Neuron (in vitro differentiated cells): ENCODE measurements at regions not wholly inside any gene's neighbourhood (a gene's known extent, or its start where the extent isn't known, plus 50 kb on each side); places are given as distances from the start of the nearest gene placed in this dataset.
A peak's percentile ranks its signal among the peaks of the same experiment; 100 is the strongest.
"Not testable (repeated sequence)": the region's sequence is repeated elsewhere in the genome, so short reads cannot be mapped to it uniquely, and the experiment has no call there.

Source experiments
- H2AFZ ChIP-seq: one replicate; pipeline ENCODE4 v1.6.1; 2013; ENCODE audit warnings: low read depth, mild to moderate bottlenecking, inconsistent platforms, low read length, moderate library complexity
- H3K27me3 ChIP-seq: one replicate; pipeline ENCODE4 v1.6.1; 2013; ENCODE audit warnings: low read length; ENCODE audit not compliant: insufficient read depth
- H3K36me3 ChIP-seq: one replicate; pipeline ENCODE4 v1.6.1; 2013; ENCODE audit warnings: low read length; ENCODE audit not compliant: insufficient read depth
- H3K4me1 ChIP-seq: one replicate; pipeline ENCODE4 v1.6.1; 2013; ENCODE audit warnings: low read length; ENCODE audit not compliant: insufficient read depth
- H3K4me3 ChIP-seq: 2 replicates; pipeline ENCODE4 v1.5.1; 2013; ENCODE audit warnings: mild to moderate bottlenecking, low read length, moderate library complexity
- H3K9me3 ChIP-seq: one replicate; pipeline ENCODE4 v1.6.1; 2013; ENCODE audit warnings: low read length

DNA sequence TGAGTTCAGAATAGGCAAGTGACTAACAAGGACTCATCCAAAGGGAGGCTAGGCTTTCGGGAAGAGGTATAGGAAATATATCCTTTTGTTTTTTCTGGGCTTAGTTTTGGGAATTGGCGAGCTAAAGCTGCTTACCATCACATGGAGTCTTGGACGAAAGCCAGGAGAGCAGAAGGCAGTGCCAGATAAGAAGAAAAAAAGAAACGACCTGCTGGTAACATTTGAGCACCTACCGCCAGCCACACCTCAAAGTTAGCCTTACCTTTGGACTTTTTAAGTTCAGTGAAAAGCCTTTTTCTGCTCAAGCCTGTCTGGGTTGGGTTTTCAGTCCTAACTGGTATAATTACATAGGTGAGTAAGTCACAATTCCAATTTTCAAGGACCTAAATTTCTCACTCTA, 85.1 kb upstream of the LCORL start:
- Histone ChIP-seq H3K9me3 (no peaks in the 10 kb centered on the region), H2AFZ (no peak overlapping the region), H3K4me1 (no peaks in the 10 kb centered on the region), H3K36me3 (no peaks in the 10 kb centered on the region), H3K4me3 (no peak overlapping the region), H3K27me3 (peaks cover 4% of the 10 kb centered on the region)

- Histone ChIP-seq H3K36me3 (no peaks in the 10 kb centered on the region), H3K9me3 (no peaks in the 10 kb centered on the region), H2AFZ (no peak overlapping the region), H3K4me1 (no peaks in the 10 kb centered on the region), H3K4me3 (no peak overlapping the region), H3K27me3 (no peaks in the 10 kb centered on the region)
Measured at GRCh38 chr4:18105030-18106011, 83.8 kb upstream of the LCORL start.

DNA sequence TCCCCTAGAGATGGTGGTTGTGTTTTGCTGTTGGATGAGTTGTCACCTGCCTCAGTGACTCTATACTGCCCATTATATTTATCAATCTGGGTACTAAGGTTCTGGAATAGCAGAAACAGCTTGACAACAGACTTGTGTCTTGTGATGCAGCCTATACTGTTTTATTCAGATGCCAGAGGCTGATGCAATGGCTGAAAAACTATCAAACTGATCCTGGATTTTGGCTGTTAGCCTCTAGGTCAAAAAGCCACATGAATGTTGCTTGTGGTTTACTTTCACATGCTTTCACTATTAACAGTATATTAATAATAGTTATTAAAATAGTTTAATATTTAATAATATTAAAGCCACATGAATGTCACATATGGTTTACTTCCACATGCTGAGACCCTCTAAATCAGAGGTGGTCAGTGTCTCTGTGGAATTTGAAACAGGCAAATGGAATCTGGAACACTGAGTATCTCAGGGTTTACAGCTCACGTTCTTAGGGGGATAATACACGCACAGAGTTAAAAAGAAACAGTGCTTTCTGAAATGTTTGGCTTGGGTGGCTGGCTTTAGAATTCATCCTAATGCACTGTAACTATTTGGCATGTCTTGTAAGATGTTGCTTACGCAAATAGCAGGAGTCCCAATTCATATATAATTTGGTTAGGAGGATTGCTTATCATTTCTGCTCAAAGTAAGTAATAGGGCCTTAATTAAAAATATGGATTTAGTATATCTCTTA, 82.5 kb upstream of the LCORL start:
- no peak overlapping the region for H3K4me3 ChIP-seq
- H3K9me3 ChIP-seq, result no peaks in the 10 kb centered on the region
- no peak overlapping the region for H2AFZ ChIP-seq
- H3K27me3 ChIP-seq, result no peaks in the 10 kb centered on the region
- no peaks in the 10 kb centered on the region for H3K36me3 ChIP-seq
- no peaks in the 10 kb centered on the region for H3K4me1 ChIP-seq

- Histone ChIP-seq H3K4me1 (no peaks in the 10 kb centered on the region), H3K27me3 (no peaks in the 10 kb centered on the region), H3K4me3 (no peak overlapping the region), H2AFZ (no peak overlapping the region), H3K36me3 (no peaks in the 10 kb centered on the region), H3K9me3 (no peaks in the 10 kb centered on the region)
Measured at GRCh38 chr4:18100657-18101056, 79.1 kb upstream of the LCORL start.

GRCh38 chr4:18090447-18090846, 68.9 kb upstream of the LCORL start:
- H3K9me3 ChIP-seq, H3K4me1 ChIP-seq, H3K36me3 ChIP-seq, H3K4me3 ChIP-seq, H3K27me3 ChIP-seq, H2AFZ ChIP-seq: not testable (repeated sequence)

DNA sequence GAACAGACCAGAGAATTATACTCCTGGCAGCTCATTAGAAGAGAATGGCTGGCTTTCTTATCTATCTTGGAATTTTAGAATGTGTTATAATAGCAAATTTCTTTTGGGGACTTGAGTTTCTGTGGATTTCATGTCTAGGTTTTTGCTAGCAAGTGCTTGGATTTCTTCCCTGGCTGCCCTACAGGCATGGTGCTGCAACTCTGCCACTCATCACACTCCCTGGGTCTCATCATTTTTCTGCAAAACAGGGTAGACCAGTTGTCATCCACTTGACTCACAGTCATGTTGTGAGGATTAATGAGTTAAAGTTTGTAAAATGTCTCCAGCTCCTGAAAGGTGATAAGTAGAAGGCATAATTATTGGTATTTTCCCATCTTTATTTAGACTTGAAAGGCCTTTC, 60.7 kb upstream of the LCORL start:
- no peak overlapping the region for H3K4me3 ChIP-seq
- no peaks in the 10 kb centered on the region for H3K4me1 ChIP-seq
- H3K27me3 ChIP-seq, result no peaks in the 10 kb centered on the region
- no peaks in the 10 kb centered on the region for H3K9me3 ChIP-seq
- no peaks in the 10 kb centered on the region for H3K36me3 ChIP-seq
- H2AFZ ChIP-seq, result no peak overlapping the region

DNA sequence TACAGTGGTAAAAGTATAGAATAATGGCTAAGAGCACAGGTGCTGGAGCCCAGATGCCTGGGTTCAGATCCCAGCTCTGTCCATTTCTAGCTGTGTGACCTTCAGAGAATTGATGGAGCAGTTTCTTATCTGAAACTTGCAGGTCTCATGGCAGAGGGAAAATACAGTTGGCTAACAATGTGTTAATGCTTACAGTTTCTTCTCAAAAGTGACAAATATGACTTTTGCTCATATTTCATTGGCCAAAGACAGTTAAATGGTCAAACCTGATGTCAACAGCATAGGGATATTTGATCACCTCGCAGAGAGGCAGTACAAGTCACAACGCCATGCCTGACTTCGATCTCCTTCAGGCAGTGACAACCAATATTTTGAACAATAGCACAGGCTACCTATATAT, 60.2 kb upstream of the LCORL start:
- Histone ChIP-seq H3K36me3 (no peaks in the 10 kb centered on the region), H3K9me3 (no peaks in the 10 kb centered on the region), H3K4me1 (no peaks in the 10 kb centered on the region), H3K27me3 (no peaks in the 10 kb centered on the region), H3K4me3 (no peak overlapping the region), H2AFZ (no peak overlapping the region)

DNA sequence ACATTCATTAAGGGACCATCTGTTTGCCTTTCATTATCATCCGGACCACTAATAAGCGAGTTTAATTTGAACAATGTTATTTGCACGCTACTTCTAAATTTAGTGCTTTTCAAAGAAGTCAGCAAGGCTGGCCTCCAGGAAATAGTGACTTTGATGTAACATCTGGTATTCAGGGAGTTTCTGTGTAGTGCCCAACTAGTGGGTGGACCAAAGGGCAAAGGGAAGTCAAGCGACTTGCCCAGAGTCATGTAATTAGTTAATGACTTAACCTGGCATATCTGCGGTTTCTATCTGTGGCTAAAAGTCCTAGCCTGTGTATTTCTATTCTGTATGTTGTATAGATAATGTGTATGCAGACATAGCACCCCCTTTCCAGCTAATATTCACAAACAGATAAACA, 56.3 kb upstream of the LCORL start:
- no peak overlapping the region for H3K4me3 ChIP-seq
- no peaks in the 10 kb centered on the region for H3K36me3 ChIP-seq
- no peak overlapping the region for H2AFZ ChIP-seq
- no peaks in the 10 kb centered on the region for H3K27me3 ChIP-seq
- H3K4me1 ChIP-seq, result no peaks in the 10 kb centered on the region
- no peaks in the 10 kb centered on the region for H3K9me3 ChIP-seq

DNA sequence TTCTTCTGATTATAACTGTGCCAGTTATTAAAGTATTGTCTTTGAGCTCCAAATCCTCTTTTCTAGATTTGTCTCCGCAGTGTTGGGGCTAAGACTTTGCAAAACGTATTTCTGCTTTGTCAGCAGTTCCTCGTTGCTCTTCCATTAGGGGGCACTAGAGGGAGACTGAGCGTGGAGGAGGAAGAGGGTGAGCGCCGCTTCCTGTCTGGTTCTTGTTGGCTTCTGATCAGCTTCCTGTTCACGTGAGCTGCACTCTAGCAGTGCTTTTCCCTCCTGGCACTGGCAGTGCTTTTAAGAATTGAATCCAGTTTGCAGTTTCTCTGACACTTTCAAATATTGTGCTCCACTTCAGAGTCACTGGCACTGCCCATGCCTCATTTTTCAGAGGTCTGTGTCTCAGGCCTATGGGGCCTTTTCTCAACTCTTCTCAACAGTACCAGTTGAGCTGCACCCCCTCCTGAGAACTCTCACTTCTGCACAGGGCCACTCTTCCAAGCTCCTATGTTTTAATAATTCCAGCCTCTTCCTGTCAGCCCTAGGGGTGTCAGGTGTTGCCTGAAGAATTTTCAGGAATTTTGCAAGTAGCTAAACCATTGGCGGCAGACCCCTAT, 54.4 kb upstream of the LCORL start:
- H3K27me3 ChIP-seq, result no peaks in the 10 kb centered on the region
- H3K9me3 ChIP-seq, result no peaks in the 10 kb centered on the region
- H3K4me1 ChIP-seq, result no peaks in the 10 kb centered on the region
- H2AFZ ChIP-seq, result peak overlapping the region; percentile 48
- H3K4me3 ChIP-seq, result no peak overlapping the region
- H3K36me3 ChIP-seq, result no peaks in the 10 kb centered on the region

GRCh38 chr4:18071894-18072293, 50.3 kb upstream of the LCORL start:
- no peak overlapping the region for H2AFZ ChIP-seq
- peaks cover 2% of the 10 kb centered on the region for H3K27me3 ChIP-seq
- no peaks in the 10 kb centered on the region for H3K36me3 ChIP-seq
- no peak overlapping the region for H3K4me3 ChIP-seq
- no peaks in the 10 kb centered on the region for H3K9me3 ChIP-seq
- H3K4me1 ChIP-seq, result no peaks in the 10 kb centered on the region
